Left colon (tissue), 2 donors: ENCODE measurements at regions not wholly inside any gene's neighbourhood (a gene's known extent, or its start where the extent isn't known, plus 50 kb on each side); places are given as distances from the start of the nearest gene placed in this dataset.

Experiments
- ATAC-seq: fragments of 200-7000 bp; cut with Tn5 transposase; one replicate; pipeline ENCODE4 v1.9.1; 2020; ENCODE audit warnings: mild to moderate bottlenecking, moderate library complexity
- DNase-seq, 2 donors: peaks; one replicate each; pipeline ENCODE4 v3.0.0-alpha.2; 2020
- intact Hi-C, 2 donors: fragments of 100-400 bp; cut with DNase I in 1 of 2; cut with micrococcal nuclease in 1 of 2; formaldehyde crosslinking; loops; one replicate each; pipeline versions ENCODE4 v1.11.2 to v1.14.0; 2022; cut with DNase I, micrococcal nuclease
- donor health status: DM: no; HTN: no; CAD: no.
- donor health status: DM: yes; HTN: yes; CAD: no.

GRCh38 chr11:15765530-15765929, 590.8 kb downstream of the SOX6 start:
- ATAC-seq (peak; percentile 21), DNase-seq (no peak)
- intact Hi-C loops = no loop called here

- intact Hi-C loops = no loop called here
- ATAC-seq (peak; percentile 68), DNase-seq (no peak)
Observed at GRCh38 chr11:15768321-15768720, 588.0 kb downstream of the SOX6 start.

GRCh38 chr11:15769203-15769602, 587.1 kb downstream of the SOX6 start:
- peak; percentile 60 to 79 for DNase-seq
- intact Hi-C loops = no loop called here

GRCh38 chr11:15770798-15771414, 585.4 kb downstream of the SOX6 start:
- ATAC-seq (no peak), DNase-seq (peak in 1 of 2 donors; percentile 63)
- intact Hi-C loops = no loop called here

More at GRCh38 chr11:15769203-15769602, 587.1 kb downstream of the SOX6 start:
- peak; percentile 81 for ATAC-seq

- no peak for ATAC-seq
- intact Hi-C loops = no loop called here
Observed at GRCh38 chr11:15772547-15772946, 583.8 kb downstream of the SOX6 start.

GRCh38 chr11:15772981-15773380, 583.4 kb downstream of the SOX6 start:
- ATAC-seq = no peak
- intact Hi-C loops = no loop called here
- no peak for DNase-seq

More at GRCh38 chr11:15772547-15772946, 583.8 kb downstream of the SOX6 start:
- DNase-seq = no peak

- intact Hi-C loops = no loop called here
- ATAC-seq (no peak), DNase-seq (no peak)
Observed at GRCh38 chr11:15773476-15774387, 582.6 kb downstream of the SOX6 start.

- ATAC-seq = no peak
- DNase-seq = no peak
- intact Hi-C loops = no loop called here
Observed at GRCh38 chr11:15774388-15774939, 581.9 kb downstream of the SOX6 start.

GRCh38 chr11:15775015-15775541, 581.3 kb downstream of the SOX6 start:
- no peak for DNase-seq
- ATAC-seq = no peak
- intact Hi-C loops = no loop called here

- intact Hi-C loops = no loop called here
- DNase-seq = no peak
- no peak for ATAC-seq
Observed at GRCh38 chr11:15775797-15776196, 580.5 kb downstream of the SOX6 start.

GRCh38 chr11:15776366-15776765, 580.0 kb downstream of the SOX6 start:
- intact Hi-C loops = no loop called here
- no peak for ATAC-seq

GRCh38 chr11:15779518-15779917, 576.8 kb downstream of the SOX6 start:
- DNase-seq (no peak), ATAC-seq (no peak)
- intact Hi-C loops = no loop called here

More at GRCh38 chr11:15776366-15776765, 580.0 kb downstream of the SOX6 start:
- no peak for DNase-seq

- ATAC-seq = no peak
- intact Hi-C loops = no loop called here
- DNase-seq = no peak
Observed at GRCh38 chr11:15780382-15780781, 576.0 kb downstream of the SOX6 start.

- no peak for DNase-seq
- ATAC-seq = no peak
- intact Hi-C loops = no loop called here
Observed at GRCh38 chr11:15780837-15781236, 575.5 kb downstream of the SOX6 start.

- intact Hi-C loops = no loop called here
- DNase-seq (no peak), ATAC-seq (no peak)
Observed at GRCh38 chr11:15783619-15784018, 572.7 kb downstream of the SOX6 start.

GRCh38 chr11:15793043-15793996, 563.0 kb downstream of the SOX6 start:
- intact Hi-C loops = no loop called here
- ATAC-seq (no peak), DNase-seq (no peak)

GRCh38 chr11:15794361-15795150, 561.8 kb downstream of the SOX6 start:
- ATAC-seq (no peak), DNase-seq (no peak)
- intact Hi-C loops = no loop called here

- ATAC-seq (no peak), DNase-seq (no peak)
- intact Hi-C loops = no loop called here
Observed at GRCh38 chr11:15795378-15795777, 561.0 kb downstream of the SOX6 start.
